NK-92 treated with Interleukin-12 subunit alpha and Interleukin-12 subunit beta, amount 100 ng/mL, for 24 hours (cell line): ENCODE measurements at regions not wholly inside any gene's neighbourhood (a gene's known extent, or its start where the extent isn't known, plus 50 kb on each side); places are given as distances from the start of the nearest gene placed in this dataset.

Source experiments
- DNase-seq: peaks from one replicate; lab custom pipeline; 2025; lab: John Stamatoyannopoulos, UW

- DNase-seq = no peak
Measured at GRCh38 chr5:99133921-99134320, 205.1 kb upstream of the CHD1 start.

DNA sequence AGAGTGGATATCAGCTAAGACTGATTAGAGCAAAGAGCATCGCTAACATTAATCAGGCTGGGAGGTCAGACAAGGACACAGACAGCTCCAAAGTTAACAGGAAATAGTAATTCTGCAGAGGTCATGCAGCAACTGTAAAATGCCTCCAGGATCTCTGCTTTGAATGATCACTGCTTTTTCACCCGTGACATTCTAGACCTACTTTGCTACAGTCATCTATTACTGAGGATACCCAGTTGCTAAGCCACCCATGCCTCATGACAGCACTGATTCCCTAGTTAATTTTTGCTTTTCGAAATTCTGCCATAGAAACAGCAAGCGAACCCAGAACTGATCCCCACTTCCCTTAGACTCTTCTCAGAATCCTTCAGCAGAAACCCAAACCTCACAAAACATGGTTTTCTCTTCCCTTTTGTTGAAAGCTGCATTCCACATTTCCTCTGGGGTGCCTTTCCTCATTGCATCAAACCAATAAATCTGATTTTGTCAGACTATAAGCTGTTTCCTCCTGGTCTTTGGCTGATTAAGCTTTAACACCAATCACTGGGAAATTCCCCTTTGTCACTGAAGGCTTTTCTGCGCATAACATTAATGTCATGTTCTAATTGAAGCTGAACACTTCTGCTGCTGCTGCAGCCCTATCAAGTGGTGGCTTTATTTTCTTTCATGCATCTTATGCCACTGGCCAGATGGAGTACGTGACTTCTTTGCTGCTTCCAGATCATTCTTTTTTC lies 201.1 kb upstream of the CHD1 start:
- DNase-seq = no peak

GRCh38 chr5:99122976-99123375 lies 194.2 kb upstream of the CHD1 start:
- no peak for DNase-seq

DNA sequence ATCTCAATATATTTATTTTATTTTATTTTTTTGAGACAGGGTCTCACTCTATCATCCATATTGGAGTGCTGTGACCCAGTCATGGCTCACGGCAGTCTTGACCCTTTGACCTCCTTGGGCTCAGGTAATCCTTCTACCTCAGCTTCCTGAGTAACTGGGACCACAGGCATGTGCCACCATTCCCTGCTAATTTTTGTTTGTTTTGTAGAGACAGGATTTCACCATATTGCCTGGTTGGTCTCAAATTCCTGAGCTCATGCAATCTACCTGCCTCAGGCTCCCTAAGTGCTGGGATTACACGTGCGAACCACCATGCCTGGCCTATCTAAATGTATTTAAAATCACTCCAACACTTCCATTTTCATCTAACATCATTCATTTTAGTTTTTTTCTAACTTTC lies 190.5 kb upstream of the CHD1 start:
- DNase-seq = no peak

GRCh38 chr5:99116526-99116925 lies 187.7 kb upstream of the CHD1 start:
- DNase-seq = no peak

GRCh38 chr5:99109894-99110293 lies 181.1 kb upstream of the CHD1 start:
- DNase-seq = no peak

- no peak for DNase-seq
Measured at GRCh38 chr5:99105216-99105615, 176.4 kb upstream of the CHD1 start.

DNA sequence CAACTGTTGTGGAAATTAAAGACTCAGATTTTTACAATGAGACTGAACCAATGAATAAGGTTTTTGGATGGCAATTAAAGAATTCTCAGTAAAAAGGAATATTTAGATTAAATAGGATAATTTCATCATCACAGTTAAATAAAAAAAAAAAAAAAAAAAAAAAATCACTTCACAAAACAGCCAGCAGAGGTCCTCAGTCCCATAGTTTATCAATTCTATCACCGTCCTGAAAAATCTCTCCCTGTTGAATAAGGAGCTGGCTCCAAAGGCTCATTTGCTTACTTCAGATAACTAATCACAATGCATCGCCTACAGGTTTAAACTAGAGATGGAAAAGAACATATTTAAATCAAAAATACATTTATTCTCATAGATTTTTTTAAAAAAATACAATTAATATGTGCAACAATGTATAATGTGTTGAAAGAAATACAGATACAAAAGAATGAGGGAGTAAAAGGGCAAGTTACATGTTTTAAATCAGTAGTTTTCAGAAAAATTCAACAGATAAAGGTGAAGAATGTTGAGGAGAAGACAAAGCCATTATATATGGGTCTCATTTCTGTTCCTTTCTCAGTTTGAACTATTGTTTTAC lies 175.8 kb upstream of the CHD1 start:
- DNase-seq = no peak

DNA sequence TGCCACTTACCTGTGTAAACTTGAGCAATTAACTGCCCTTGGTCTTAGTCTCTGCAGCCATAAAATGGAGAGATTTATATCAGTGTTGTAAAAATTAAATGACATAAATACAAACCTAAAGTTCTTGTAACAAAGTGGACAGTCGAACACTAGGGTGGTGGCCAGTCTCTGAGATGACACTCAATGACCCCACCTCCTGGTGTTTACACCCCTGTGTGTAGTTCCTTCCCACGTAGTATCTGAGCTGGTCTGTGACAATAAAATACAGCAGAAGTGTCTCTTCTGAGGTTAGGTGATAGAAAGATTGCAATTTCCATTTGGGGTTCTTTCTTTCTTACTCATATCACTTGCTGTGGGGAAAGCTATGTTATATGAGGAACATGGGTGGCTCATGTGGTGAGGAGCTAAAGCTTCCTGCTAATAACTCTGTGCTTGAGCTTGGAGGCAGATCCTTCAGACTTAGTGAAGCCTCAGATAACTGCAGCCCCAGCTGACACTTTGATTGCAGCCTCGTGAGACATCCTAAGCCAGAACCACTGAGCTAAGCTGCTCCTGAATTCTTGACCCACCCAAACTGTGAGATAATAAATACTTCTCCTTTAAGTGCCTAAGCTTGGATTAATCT lies 173.4 kb upstream of the CHD1 start:
- DNase-seq = no peak

GRCh38 chr5:99099691-99100090 lies 170.9 kb upstream of the CHD1 start:
- no peak for DNase-seq

- no peak for DNase-seq
Measured at GRCh38 chr5:99089822-99090549, 161.2 kb upstream of the CHD1 start.

- DNase-seq = no peak
Measured at GRCh38 chr5:99088309-99088708, 159.5 kb upstream of the CHD1 start.

DNA sequence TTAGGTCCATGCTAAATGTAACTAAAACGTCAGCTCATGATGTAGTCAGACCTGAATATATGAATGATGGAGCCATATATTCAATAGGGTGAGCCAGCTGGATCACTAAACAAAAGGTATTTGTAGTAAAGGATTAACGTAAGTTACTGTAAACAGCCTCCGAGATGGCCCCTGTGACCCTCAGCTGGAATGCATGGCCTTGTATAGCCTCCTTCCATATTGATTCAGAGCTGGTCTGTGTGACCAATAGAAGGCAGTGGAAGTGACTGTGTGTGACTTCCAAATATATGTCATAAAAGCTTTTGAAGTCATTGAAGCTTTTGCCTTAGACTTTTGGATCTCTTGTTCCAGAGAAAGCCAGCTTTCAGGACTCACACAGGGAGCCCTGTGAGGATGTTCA lies 154.4 kb upstream of the CHD1 start:
- DNase-seq = no peak

- no peak for DNase-seq
Measured at GRCh38 chr5:99081711-99082110, 152.9 kb upstream of the CHD1 start.

GRCh38 chr5:99076723-99077640 lies 148.2 kb upstream of the CHD1 start:
- no peak for DNase-seq

DNA sequence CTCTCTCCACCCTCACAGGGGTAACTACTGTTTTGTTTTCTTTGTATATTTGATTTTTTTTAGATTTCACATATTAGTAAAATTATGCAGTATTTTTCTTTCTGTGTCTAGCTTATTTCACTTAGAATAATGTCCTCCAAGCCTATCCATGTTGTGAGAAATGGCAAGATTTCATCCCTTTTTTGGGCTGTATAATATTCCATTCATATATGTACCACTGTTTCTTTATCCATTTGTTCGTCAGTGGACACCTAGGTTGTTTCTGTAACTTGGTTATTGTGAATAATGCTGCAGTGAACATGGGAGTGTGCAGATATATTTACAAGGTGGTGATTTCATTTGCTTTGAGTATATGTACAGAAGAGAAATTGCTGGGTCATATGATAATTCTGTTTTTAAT lies 144.0 kb upstream of the CHD1 start:
- no peak for DNase-seq

DNA sequence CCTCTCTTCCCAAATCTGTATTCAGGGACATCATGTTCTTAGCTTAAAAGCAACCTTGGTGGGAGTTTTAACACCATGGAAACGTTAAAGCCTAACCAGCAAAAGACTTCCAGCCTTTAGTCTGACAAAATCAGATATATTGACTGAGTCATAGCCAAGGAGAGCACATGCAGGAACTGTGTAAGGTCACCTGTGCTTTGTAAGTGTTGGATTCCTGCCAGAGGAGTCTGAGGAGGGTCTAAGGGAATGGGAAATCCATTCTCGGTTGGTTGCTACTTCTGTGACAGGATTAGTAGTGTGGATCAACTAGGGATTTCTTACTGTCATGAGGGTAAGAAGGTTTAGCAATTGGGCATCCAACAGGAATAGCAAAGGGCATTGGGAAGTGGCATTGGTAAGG lies 142.0 kb upstream of the CHD1 start:
- no peak for DNase-seq

DNA sequence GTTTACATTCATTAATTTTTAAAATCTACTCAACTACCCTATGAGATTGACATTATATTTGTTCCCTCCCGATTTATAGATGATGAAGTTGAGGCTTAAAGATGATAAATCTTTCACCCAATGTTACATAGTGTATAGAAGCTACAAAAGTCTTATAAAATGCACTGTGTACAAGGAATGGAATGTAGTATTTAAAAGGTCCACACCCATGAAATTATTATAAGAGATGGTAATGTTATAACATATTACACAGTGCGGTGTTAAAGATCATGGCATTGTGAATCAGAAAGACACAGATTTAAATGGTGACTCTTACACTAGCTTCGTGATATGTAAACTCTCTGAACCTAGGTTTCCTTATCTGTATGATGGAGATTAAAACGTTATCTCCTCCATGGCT lies 141.6 kb upstream of the CHD1 start:
- no peak for DNase-seq

DNA sequence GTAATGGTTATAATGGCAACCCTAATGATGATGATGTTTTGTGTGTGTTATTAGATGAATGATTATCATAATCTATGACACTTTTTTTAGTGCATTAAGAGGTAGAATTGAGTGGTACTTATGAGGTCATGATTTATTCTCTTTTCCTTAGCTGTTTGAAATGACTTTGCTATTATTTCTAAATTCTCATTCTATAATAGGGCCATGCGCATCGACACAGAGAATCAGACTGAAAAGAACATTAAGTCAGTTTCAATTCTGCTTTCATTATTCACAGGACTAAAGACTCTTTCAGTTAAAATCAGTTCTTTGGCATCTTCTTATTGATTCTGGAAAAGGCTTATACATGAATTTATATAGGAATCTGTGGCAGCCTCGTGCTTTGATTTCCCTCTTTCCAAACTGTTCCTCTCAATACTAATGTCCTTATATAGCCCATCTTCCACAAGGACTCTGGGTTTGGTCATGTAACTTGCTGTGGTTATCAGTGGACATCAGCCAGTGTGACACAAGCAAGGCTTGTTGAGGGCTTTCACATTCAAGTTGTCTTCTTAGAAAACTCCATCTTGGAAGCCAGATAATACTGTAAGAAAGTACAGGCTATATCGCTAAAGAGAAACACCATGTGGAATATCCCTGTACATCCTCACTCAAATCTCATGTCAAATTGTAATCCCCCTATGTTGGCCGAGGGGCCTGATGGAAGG lies 140.3 kb upstream of the CHD1 start:
- no peak for DNase-seq

- DNase-seq = no peak
Measured at GRCh38 chr5:99063737-99064136, 134.9 kb upstream of the CHD1 start.

- DNase-seq = no peak
Measured at GRCh38 chr5:99061711-99062110, 132.9 kb upstream of the CHD1 start.
